ENCODE measurements at regions not wholly inside any gene's neighbourhood (a gene's known extent, or its start where the extent isn't known, plus 50 kb on each side); places are given as distances from the start of the nearest gene placed in this dataset.

- 87 to 93% methylated on average over 3 to 4 of the region's 5 CpGs for WGBS, 2 experiments (ENCODE audit: insufficient coverage in 2 of 2)
- Histone ChIP-seq H3K9me3 (ENCODE audit: control insufficient read depth, low read length) (no peaks in the 10 kb centered on the region), H3K4me3 (ENCODE audit: extremely low read depth, insufficient read depth, low read length, poor library complexity, severe bottlenecking) (no peak overlapping the region), H3K36me3 (ENCODE audit: control insufficient read depth, insufficient read depth, low read length) (no peaks in the 10 kb centered on the region), H3K4me1 (ENCODE audit: control insufficient read depth, insufficient read depth, low read length, poor library complexity, severe bottlenecking) (peaks cover 2% of the 10 kb centered on the region), H3K27ac (ENCODE audit: low read depth, low read length, severe bottlenecking) (no peak overlapping the region)
Observed at GRCh38 chr6:163901681-163902080, 487.2 kb downstream of the QKI start.

GRCh38 chr6:163900570-163900969 is 486.1 kb downstream of the QKI start:
- H3K4me3 ChIP-seq (ENCODE audit: extremely low read depth, insufficient read depth, low read length, poor library complexity, severe bottlenecking): no peak overlapping the region
- H3K27ac ChIP-seq (ENCODE audit: low read depth, low read length, severe bottlenecking): peak overlapping the region; percentile 30
- peaks cover 2% of the 10 kb centered on the region for H3K4me1 ChIP-seq (ENCODE audit: control insufficient read depth, insufficient read depth, low read length, poor library complexity, severe bottlenecking)
- no peaks in the 10 kb centered on the region for H3K9me3 ChIP-seq (ENCODE audit: control insufficient read depth, low read length)
- WGBS, 2 experiments (ENCODE audit: insufficient coverage in 2 of 2): 72 to 79% methylated on average over 4 of the region's 4 CpGs
- H3K36me3 ChIP-seq (ENCODE audit: control insufficient read depth, insufficient read depth, low read length): no peaks in the 10 kb centered on the region

GRCh38 chr6:163897669-163898068 is 483.2 kb downstream of the QKI start:
- peaks cover 2% of the 10 kb centered on the region for H3K4me1 ChIP-seq (ENCODE audit: control insufficient read depth, insufficient read depth, low read length, poor library complexity, severe bottlenecking)
- no peak overlapping the region for H3K27ac ChIP-seq (ENCODE audit: low read depth, low read length, severe bottlenecking)
- no peaks in the 10 kb centered on the region for H3K9me3 ChIP-seq (ENCODE audit: control insufficient read depth, low read length)
- WGBS, 2 experiments (ENCODE audit: insufficient coverage in 2 of 2): 94 to 95% methylated on average over 2 to 3 of the region's 4 CpGs
- H3K36me3 ChIP-seq (ENCODE audit: control insufficient read depth, insufficient read depth, low read length): no peaks in the 10 kb centered on the region
- H3K4me3 ChIP-seq (ENCODE audit: extremely low read depth, insufficient read depth, low read length, poor library complexity, severe bottlenecking): no peak overlapping the region

- 88 to 90% methylated on average over 3 to 8 of the region's 8 CpGs for WGBS, 2 experiments (ENCODE audit: insufficient coverage in 2 of 2)
- H3K27ac ChIP-seq (ENCODE audit: low read depth, low read length, severe bottlenecking): no peak overlapping the region
- H3K4me3 ChIP-seq (ENCODE audit: extremely low read depth, insufficient read depth, low read length, poor library complexity, severe bottlenecking): no peak overlapping the region
- peaks cover 2% of the 10 kb centered on the region for H3K4me1 ChIP-seq (ENCODE audit: control insufficient read depth, insufficient read depth, low read length, poor library complexity, severe bottlenecking)
- no peaks in the 10 kb centered on the region for H3K9me3 ChIP-seq (ENCODE audit: control insufficient read depth, low read length)
- H3K36me3 ChIP-seq (ENCODE audit: control insufficient read depth, insufficient read depth, low read length): no peaks in the 10 kb centered on the region
Observed at GRCh38 chr6:163897030-163897429, 482.5 kb downstream of the QKI start.

- no peaks in the 10 kb centered on the region for H3K4me1 ChIP-seq (ENCODE audit: control insufficient read depth, insufficient read depth, low read length, poor library complexity, severe bottlenecking)
- H3K27ac ChIP-seq (ENCODE audit: low read depth, low read length, severe bottlenecking): no peak overlapping the region
- H3K9me3 ChIP-seq (ENCODE audit: control insufficient read depth, low read length): no peaks in the 10 kb centered on the region
- H3K36me3 ChIP-seq (ENCODE audit: control insufficient read depth, insufficient read depth, low read length): no peaks in the 10 kb centered on the region
- no peak overlapping the region for H3K4me3 ChIP-seq (ENCODE audit: extremely low read depth, insufficient read depth, low read length, poor library complexity, severe bottlenecking)
Observed at GRCh38 chr6:163895162-163895561, 480.6 kb downstream of the QKI start.

- Histone ChIP-seq H3K9me3 (ENCODE audit: control insufficient read depth, low read length) (no peaks in the 10 kb centered on the region), H3K4me1 (ENCODE audit: control insufficient read depth, insufficient read depth, low read length, poor library complexity, severe bottlenecking) (no peaks in the 10 kb centered on the region), H3K27ac (ENCODE audit: low read depth, low read length, severe bottlenecking) (no peak overlapping the region), H3K36me3 (ENCODE audit: control insufficient read depth, insufficient read depth, low read length) (no peaks in the 10 kb centered on the region), H3K4me3 (ENCODE audit: extremely low read depth, insufficient read depth, low read length, poor library complexity, severe bottlenecking) (no peak overlapping the region)
- WGBS, 2 experiments (ENCODE audit: insufficient coverage in 2 of 2): 95 to 100% methylated on average over 1 to 4 of the region's 4 CpGs
Observed at GRCh38 chr6:163893609-163894189, 479.2 kb downstream of the QKI start.

GRCh38 chr6:163892824-163893561 is 478.5 kb downstream of the QKI start:
- H3K9me3 ChIP-seq (ENCODE audit: control insufficient read depth, low read length): no peaks in the 10 kb centered on the region
- 93 to 95% methylated on average over 9 to 10 of the region's 12 CpGs for WGBS, 2 experiments (ENCODE audit: insufficient coverage in 2 of 2)
- H3K4me3 ChIP-seq (ENCODE audit: extremely low read depth, insufficient read depth, low read length, poor library complexity, severe bottlenecking): no peak overlapping the region
- no peaks in the 10 kb centered on the region for H3K36me3 ChIP-seq (ENCODE audit: control insufficient read depth, insufficient read depth, low read length)
- no peaks in the 10 kb centered on the region for H3K4me1 ChIP-seq (ENCODE audit: control insufficient read depth, insufficient read depth, low read length, poor library complexity, severe bottlenecking)
- H3K27ac ChIP-seq (ENCODE audit: low read depth, low read length, severe bottlenecking): no peak overlapping the region

- no peaks in the 10 kb centered on the region for H3K36me3 ChIP-seq (ENCODE audit: control insufficient read depth, insufficient read depth, low read length)
- no peaks in the 10 kb centered on the region for H3K4me1 ChIP-seq (ENCODE audit: control insufficient read depth, insufficient read depth, low read length, poor library complexity, severe bottlenecking)
- no peak overlapping the region for H3K27ac ChIP-seq (ENCODE audit: low read depth, low read length, severe bottlenecking)
- no peak overlapping the region for H3K4me3 ChIP-seq (ENCODE audit: extremely low read depth, insufficient read depth, low read length, poor library complexity, severe bottlenecking)
- no peaks in the 10 kb centered on the region for H3K9me3 ChIP-seq (ENCODE audit: control insufficient read depth, low read length)
- WGBS, 2 experiments (ENCODE audit: insufficient coverage in 2 of 2): no CpG with 5 or more reads among the region's 3 CpGs
Observed at GRCh38 chr6:163889904-163890514, 475.5 kb downstream of the QKI start.

- H3K9me3 ChIP-seq (ENCODE audit: control insufficient read depth, low read length): no peaks in the 10 kb centered on the region
- WGBS, 2 experiments (ENCODE audit: insufficient coverage in 2 of 2): no CpG with 5 or more reads among the region's 2 CpGs
- H3K4me1 ChIP-seq (ENCODE audit: control insufficient read depth, insufficient read depth, low read length, poor library complexity, severe bottlenecking): no peaks in the 10 kb centered on the region
- H3K36me3 ChIP-seq (ENCODE audit: control insufficient read depth, insufficient read depth, low read length): no peaks in the 10 kb centered on the region
- no peak overlapping the region for H3K4me3 ChIP-seq (ENCODE audit: extremely low read depth, insufficient read depth, low read length, poor library complexity, severe bottlenecking)
- H3K27ac ChIP-seq (ENCODE audit: low read depth, low read length, severe bottlenecking): no peak overlapping the region
Observed at GRCh38 chr6:163888030-163888819, 473.7 kb downstream of the QKI start.

- no peaks in the 10 kb centered on the region for H3K4me1 ChIP-seq (ENCODE audit: control insufficient read depth, insufficient read depth, low read length, poor library complexity, severe bottlenecking)
- H3K4me3 ChIP-seq (ENCODE audit: extremely low read depth, insufficient read depth, low read length, poor library complexity, severe bottlenecking): no peak overlapping the region
- WGBS, 2 experiments (ENCODE audit: insufficient coverage in 2 of 2): 100% methylated on average over 1 of the region's 1 CpG
- no peaks in the 10 kb centered on the region for H3K36me3 ChIP-seq (ENCODE audit: control insufficient read depth, insufficient read depth, low read length)
- no peak overlapping the region for H3K27ac ChIP-seq (ENCODE audit: low read depth, low read length, severe bottlenecking)
- H3K9me3 ChIP-seq (ENCODE audit: control insufficient read depth, low read length): no peaks in the 10 kb centered on the region
Observed at GRCh38 chr6:163886428-163886827, 471.9 kb downstream of the QKI start.

Measured in mesodermal cell (in vitro differentiated cells).